ENCODE measurements at regions not wholly inside any gene's neighbourhood (a gene's known extent, or its start where the extent isn't known, plus 50 kb on each side); places are given as distances from the start of the nearest gene placed in this dataset.

- H3K27me3 ChIP-seq (ENCODE audit: control insufficient read depth, insufficient read depth, low read length): no peaks in the 10 kb centered on the region
- H3K4me1 ChIP-seq: no peaks in the 10 kb centered on the region
- H3K4me2 ChIP-seq (ENCODE audit: low read length): no peak overlapping the region
- no peaks in the 10 kb centered on the region for H3K9me3 ChIP-seq (ENCODE audit: control insufficient read depth, low read length)
- no peaks in the 10 kb centered on the region for H3K79me2 ChIP-seq
- no peak overlapping the region for H3K27ac ChIP-seq
- H3K4me3 ChIP-seq (ENCODE audit: low read depth, low read length): no peak overlapping the region
- H3K9ac ChIP-seq: no peak overlapping the region
- TF ChIP-seq CTCF (IDR thresholded peaks at IDR 0.05): no peak
- H3K36me3 ChIP-seq (ENCODE audit: control insufficient read depth, insufficient read depth, low read length): no peaks in the 10 kb centered on the region
- H2AFZ ChIP-seq: no peak overlapping the region
Measured at GRCh38 chr5:19314840-19315239, 673.2 kb downstream of the CDH18 start.

- H3K27me3 ChIP-seq (ENCODE audit: control insufficient read depth, insufficient read depth, low read length): no peaks in the 10 kb centered on the region
Measured at GRCh38 chr5:19319252-19319651, 668.7 kb downstream of the CDH18 start.

GRCh38 chr5:19322716-19323485, 665.1 kb downstream of the CDH18 start:
- Histone ChIP-seq H2AFZ (no peak overlapping the region), H3K27me3 (ENCODE audit: control insufficient read depth, insufficient read depth, low read length) (no peaks in the 10 kb centered on the region)
- TF ChIP-seq CTCF (IDR thresholded peaks at IDR 0.05): no peak

More at GRCh38 chr5:19319252-19319651, 668.7 kb downstream of the CDH18 start:
- no peak overlapping the region for H3K27ac ChIP-seq
- no peaks in the 10 kb centered on the region for H3K4me1 ChIP-seq
- H2AFZ ChIP-seq: no peak overlapping the region
- H3K4me3 ChIP-seq (ENCODE audit: low read depth, low read length): no peak overlapping the region
- no peak overlapping the region for H3K4me2 ChIP-seq (ENCODE audit: low read length)
- H3K36me3 ChIP-seq (ENCODE audit: control insufficient read depth, insufficient read depth, low read length): no peaks in the 10 kb centered on the region
- no peaks in the 10 kb centered on the region for H3K79me2 ChIP-seq
- no peak overlapping the region for H3K9ac ChIP-seq
- no peak for TF ChIP-seq CTCF (IDR thresholded peaks at IDR 0.05)
- no peaks in the 10 kb centered on the region for H3K9me3 ChIP-seq (ENCODE audit: control insufficient read depth, low read length)

GRCh38 chr5:19334278-19334677, 653.7 kb downstream of the CDH18 start:
- H3K27me3 ChIP-seq (ENCODE audit: control insufficient read depth, insufficient read depth, low read length): no peaks in the 10 kb centered on the region
- no peaks in the 10 kb centered on the region for H3K36me3 ChIP-seq (ENCODE audit: control insufficient read depth, insufficient read depth, low read length)
- H3K79me2 ChIP-seq: no peaks in the 10 kb centered on the region
- H3K9me3 ChIP-seq (ENCODE audit: control insufficient read depth, low read length): peaks cover 5% of the 10 kb centered on the region
- TF ChIP-seq CTCF (IDR thresholded peaks at IDR 0.05): no peak
- no peak overlapping the region for H3K4me2 ChIP-seq (ENCODE audit: low read length)
- no peak overlapping the region for H3K9ac ChIP-seq
- H2AFZ ChIP-seq: no peak overlapping the region
- H3K4me1 ChIP-seq: no peaks in the 10 kb centered on the region
- no peak overlapping the region for H3K27ac ChIP-seq
- no peak overlapping the region for H3K4me3 ChIP-seq (ENCODE audit: low read depth, low read length)

More at GRCh38 chr5:19322716-19323485, 665.1 kb downstream of the CDH18 start:
- no peaks in the 10 kb centered on the region for H3K4me1 ChIP-seq
- H3K27ac ChIP-seq: no peak overlapping the region
- no peaks in the 10 kb centered on the region for H3K9me3 ChIP-seq (ENCODE audit: control insufficient read depth, low read length)
- H3K79me2 ChIP-seq: no peaks in the 10 kb centered on the region
- no peaks in the 10 kb centered on the region for H3K36me3 ChIP-seq (ENCODE audit: control insufficient read depth, insufficient read depth, low read length)
- H3K4me2 ChIP-seq (ENCODE audit: low read length): no peak overlapping the region
- H3K9ac ChIP-seq: no peak overlapping the region
- H3K4me3 ChIP-seq (ENCODE audit: low read depth, low read length): no peak overlapping the region

- Histone ChIP-seq H3K36me3 (ENCODE audit: control insufficient read depth, insufficient read depth, low read length) (no peaks in the 10 kb centered on the region), H3K4me3 (ENCODE audit: low read depth, low read length) (no peak overlapping the region), H3K79me2 (no peaks in the 10 kb centered on the region), H3K4me1 (no peaks in the 10 kb centered on the region), H2AFZ (no peak overlapping the region), H3K9ac (no peak overlapping the region), H3K27ac (no peak overlapping the region), H3K27me3 (ENCODE audit: control insufficient read depth, insufficient read depth, low read length) (no peaks in the 10 kb centered on the region), H3K9me3 (ENCODE audit: control insufficient read depth, low read length) (no peaks in the 10 kb centered on the region), H3K4me2 (ENCODE audit: low read length) (no peak overlapping the region)
- no peak for TF ChIP-seq CTCF (IDR thresholded peaks at IDR 0.05)
Measured at GRCh38 chr5:19342942-19343341, 645.1 kb downstream of the CDH18 start.
